Astrocyte (in vitro differentiated cells and primary cell): ENCODE measurements at regions not wholly inside any gene's neighbourhood (a gene's known extent, or its start where the extent isn't known, plus 50 kb on each side); places are given as distances from the start of the nearest gene placed in this dataset.

ENCODE experiments used
- CTCF ChIP-seq: IDR thresholded peaks from 2 replicates; pipeline ENCODE4 v1.5.1; 2011; ENCODE audit warnings: low read depth, mild to moderate bottlenecking, inconsistent platforms, low read length, moderate library complexity; ENCODE audit not compliant: insufficient read depth
- EZH2 ChIP-seq: IDR thresholded peaks from 2 replicates; pipeline ENCODE4 v1.6.1; 2012; ENCODE audit warnings: mild to moderate bottlenecking, low read length, inconsistent platforms; ENCODE audit not compliant: insufficient read depth

- TF ChIP-seq CTCF (no peak), EZH2 (no peak)
These were observed 398.0 kb upstream of the DCC start for GRCh38 chr18:51941999-51942398.
